ENCODE measurements at regions not wholly inside any gene's neighbourhood (a gene's known extent, or its start where the extent isn't known, plus 50 kb on each side); places are given as distances from the start of the nearest gene placed in this dataset.

DNA sequence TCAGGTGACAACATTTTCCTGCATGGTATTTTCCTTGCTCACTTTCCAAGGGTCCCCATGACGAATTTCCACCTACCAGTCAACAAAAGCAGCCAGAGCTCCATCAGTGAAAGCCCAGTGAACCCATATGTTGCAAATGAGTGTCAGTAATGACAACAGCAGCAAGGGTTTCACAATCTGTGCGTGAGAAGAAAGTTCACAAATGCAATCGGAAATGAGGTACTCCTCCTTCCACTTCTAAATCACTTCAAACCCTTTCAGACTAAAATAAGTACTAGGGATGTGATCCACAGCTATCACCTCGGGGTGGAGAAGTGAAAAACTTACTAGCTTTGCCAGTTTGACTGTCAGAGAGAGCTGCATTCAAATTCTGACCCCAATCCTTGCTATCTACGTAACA, 55.6 kb upstream of the BET1 start:
- TF ChIP-seq POLR2A (IDR thresholded peaks at IDR 0.05) (no peak), POLR2AphosphoS5 (IDR thresholded peaks at IDR 0.05) (no peak), EP300 (IDR thresholded peaks at IDR 0.05) (no peak)
- TF ChIP-seq, protein P1, sequence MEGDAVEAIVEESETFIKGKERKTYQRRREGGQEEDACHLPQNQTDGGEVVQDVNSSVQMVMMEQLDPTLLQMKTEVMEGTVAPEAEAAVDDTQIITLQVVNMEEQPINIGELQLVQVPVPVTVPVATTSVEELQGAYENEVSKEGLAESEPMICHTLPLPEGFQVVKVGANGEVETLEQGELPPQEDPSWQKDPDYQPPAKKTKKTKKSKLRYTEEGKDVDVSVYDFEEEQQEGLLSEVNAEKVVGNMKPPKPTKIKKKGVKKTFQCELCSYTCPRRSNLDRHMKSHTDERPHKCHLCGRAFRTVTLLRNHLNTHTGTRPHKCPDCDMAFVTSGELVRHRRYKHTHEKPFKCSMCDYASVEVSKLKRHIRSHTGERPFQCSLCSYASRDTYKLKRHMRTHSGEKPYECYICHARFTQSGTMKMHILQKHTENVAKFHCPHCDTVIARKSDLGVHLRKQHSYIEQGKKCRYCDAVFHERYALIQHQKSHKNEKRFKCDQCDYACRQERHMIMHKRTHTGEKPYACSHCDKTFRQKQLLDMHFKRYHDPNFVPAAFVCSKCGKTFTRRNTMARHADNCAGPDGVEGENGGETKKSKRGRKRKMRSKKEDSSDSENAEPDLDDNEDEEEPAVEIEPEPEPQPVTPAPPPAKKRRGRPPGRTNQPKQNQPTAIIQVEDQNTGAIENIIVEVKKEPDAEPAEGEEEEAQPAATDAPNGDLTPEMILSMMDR (IDR thresholded peaks at IDR 0.05): no peak
